ENCODE measurements at regions not wholly inside any gene's neighbourhood (a gene's known extent, or its start where the extent isn't known, plus 50 kb on each side); places are given as distances from the start of the nearest gene placed in this dataset.

DNA sequence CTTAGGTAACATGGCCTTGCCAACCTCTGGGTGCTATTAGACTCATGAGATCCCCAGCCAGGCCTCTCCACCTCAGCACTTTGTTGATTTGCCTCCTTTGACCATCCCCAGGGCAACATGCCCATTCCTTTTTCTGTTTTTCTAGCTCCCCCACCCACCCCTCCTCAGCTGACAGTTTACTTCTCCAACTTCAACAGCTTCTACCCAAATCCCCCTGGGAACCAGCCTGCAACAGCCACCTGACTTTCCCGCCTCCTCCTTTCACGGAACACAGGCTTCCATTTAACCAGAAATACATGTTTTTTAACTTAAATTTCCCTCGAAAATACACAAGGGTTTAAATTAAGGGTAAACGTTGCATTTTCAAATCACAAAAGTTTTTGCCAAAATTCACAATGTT lies 117.3 kb downstream of the DLEU7 start:
- peaks cover 4% of the 10 kb centered on the region for H3K27me3 Mint-ChIP-seq (ENCODE audit: low read depth, unreplicated experiment)
- peaks cover under 1% of the 10 kb centered on the region for H3K4me1 ChIP-seq (ENCODE audit: insufficient read depth, low read length)
- H4K20me1 ChIP-seq (ENCODE audit: insufficient read depth, low read length): no peaks in the 10 kb centered on the region
- H3K36me3 Mint-ChIP-seq (ENCODE audit: low read depth, unreplicated experiment): no peaks in the 10 kb centered on the region
- TF ChIP-seq, protein P1, sequence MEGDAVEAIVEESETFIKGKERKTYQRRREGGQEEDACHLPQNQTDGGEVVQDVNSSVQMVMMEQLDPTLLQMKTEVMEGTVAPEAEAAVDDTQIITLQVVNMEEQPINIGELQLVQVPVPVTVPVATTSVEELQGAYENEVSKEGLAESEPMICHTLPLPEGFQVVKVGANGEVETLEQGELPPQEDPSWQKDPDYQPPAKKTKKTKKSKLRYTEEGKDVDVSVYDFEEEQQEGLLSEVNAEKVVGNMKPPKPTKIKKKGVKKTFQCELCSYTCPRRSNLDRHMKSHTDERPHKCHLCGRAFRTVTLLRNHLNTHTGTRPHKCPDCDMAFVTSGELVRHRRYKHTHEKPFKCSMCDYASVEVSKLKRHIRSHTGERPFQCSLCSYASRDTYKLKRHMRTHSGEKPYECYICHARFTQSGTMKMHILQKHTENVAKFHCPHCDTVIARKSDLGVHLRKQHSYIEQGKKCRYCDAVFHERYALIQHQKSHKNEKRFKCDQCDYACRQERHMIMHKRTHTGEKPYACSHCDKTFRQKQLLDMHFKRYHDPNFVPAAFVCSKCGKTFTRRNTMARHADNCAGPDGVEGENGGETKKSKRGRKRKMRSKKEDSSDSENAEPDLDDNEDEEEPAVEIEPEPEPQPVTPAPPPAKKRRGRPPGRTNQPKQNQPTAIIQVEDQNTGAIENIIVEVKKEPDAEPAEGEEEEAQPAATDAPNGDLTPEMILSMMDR (IDR thresholded peaks at IDR 0.05; ENCODE audit: insufficient read depth, low read depth, low read length): no peak
- TF ChIP-seq EZH2 (IDR thresholded peaks at IDR 0.05; ENCODE audit: insufficient read depth, low read length): no peak
- H3K9ac ChIP-seq (ENCODE audit: low read length): no peak overlapping the region
- no peak overlapping the region for H2AFZ ChIP-seq (ENCODE audit: low read depth, low read length)
- FAIRE-seq: no peak
- DNase-seq (ENCODE audit: low read depth): no peak
- no peak overlapping the region for H3K4me3 Mint-ChIP-seq (ENCODE audit: unreplicated experiment)
- H3K9me3 ChIP-seq (ENCODE audit: insufficient read depth, low read depth, low read length): peaks cover 4% of the 10 kb centered on the region
- no peaks in the 10 kb centered on the region for H3K36me3 ChIP-seq (ENCODE audit: insufficient read depth, low read length)
- H3K4me2 ChIP-seq (ENCODE audit: low read length): no peak overlapping the region
- H3K4me1 Mint-ChIP-seq (ENCODE audit: low read depth, unreplicated experiment): peaks cover 12% of the 10 kb centered on the region
- H3K27ac ChIP-seq (ENCODE audit: low read depth, low read length): no peak overlapping the region
- H3K79me2 ChIP-seq (ENCODE audit: insufficient read depth, low read length): no peaks in the 10 kb centered on the region
- H3K4me3 ChIP-seq (ENCODE audit: insufficient read depth, low read depth, low read length): no peak overlapping the region
- H3K27me3 ChIP-seq (ENCODE audit: insufficient read depth, low read length): no peaks in the 10 kb centered on the region
- no peak overlapping the region for H3K27ac Mint-ChIP-seq (ENCODE audit: unreplicated experiment)
- peaks cover 7% of the 10 kb centered on the region for H3K9me3 Mint-ChIP-seq (ENCODE audit: unreplicated experiment)

DNA sequence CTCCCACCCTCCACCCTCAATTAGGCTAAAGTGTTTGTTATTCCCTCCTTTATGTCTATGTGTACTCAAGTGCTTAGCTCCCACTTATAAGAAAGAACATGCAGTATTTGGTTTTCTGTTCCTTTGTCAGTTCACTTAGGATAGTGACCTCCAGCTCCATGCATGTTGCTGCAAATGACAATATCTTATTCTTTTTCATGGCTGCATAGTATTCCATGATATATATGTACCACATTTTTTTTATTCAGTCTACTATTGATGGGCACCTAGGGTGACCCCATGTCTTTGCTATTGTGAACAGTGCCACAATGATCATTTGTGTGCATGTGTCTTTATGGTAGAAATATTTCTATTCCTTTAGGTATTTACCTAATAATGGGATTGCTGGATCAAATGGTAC lies 114.3 kb downstream of the DLEU7 start:
- Histone ChIP-seq H3K27me3 (ENCODE audit: insufficient read depth, low read length) (no peaks in the 10 kb centered on the region), H3K9me3 (ENCODE audit: insufficient read depth, low read depth, low read length) (peaks cover 4% of the 10 kb centered on the region), H3K4me2 (ENCODE audit: low read length) (no peak overlapping the region), H4K20me1 (ENCODE audit: insufficient read depth, low read length) (no peaks in the 10 kb centered on the region), H2AFZ (ENCODE audit: low read depth, low read length) (no peak overlapping the region), H3K36me3 (ENCODE audit: insufficient read depth, low read length) (no peaks in the 10 kb centered on the region), H3K9ac (ENCODE audit: low read length) (no peak overlapping the region), H3K4me1 (ENCODE audit: insufficient read depth, low read length) (peaks cover 7% of the 10 kb centered on the region), H3K4me3 (ENCODE audit: insufficient read depth, low read depth, low read length) (no peak overlapping the region), H3K27ac (ENCODE audit: low read depth, low read length) (no peak overlapping the region), H3K79me2 (ENCODE audit: insufficient read depth, low read length) (no peaks in the 10 kb centered on the region)
- no peak for TF ChIP-seq EZH2 (IDR thresholded peaks at IDR 0.05; ENCODE audit: insufficient read depth, low read length)
- TF ChIP-seq, protein P1 (IDR thresholded peaks at IDR 0.05; ENCODE audit: insufficient read depth, low read depth, low read length): no peak
- Mint-ChIP-seq H3K4me3 (ENCODE audit: unreplicated experiment) (no peak overlapping the region), H3K9me3 (ENCODE audit: unreplicated experiment) (peaks cover 9% of the 10 kb centered on the region), H3K36me3 (ENCODE audit: low read depth, unreplicated experiment) (peaks cover 3% of the 10 kb centered on the region), H3K4me1 (ENCODE audit: low read depth, unreplicated experiment) (peaks cover 22% of the 10 kb centered on the region), H3K27ac (ENCODE audit: unreplicated experiment) (no peak overlapping the region), H3K27me3 (ENCODE audit: low read depth, unreplicated experiment) (peaks cover 4% of the 10 kb centered on the region)
- DNase-seq (ENCODE audit: low read depth) (no peak), FAIRE-seq (no peak)

DNA sequence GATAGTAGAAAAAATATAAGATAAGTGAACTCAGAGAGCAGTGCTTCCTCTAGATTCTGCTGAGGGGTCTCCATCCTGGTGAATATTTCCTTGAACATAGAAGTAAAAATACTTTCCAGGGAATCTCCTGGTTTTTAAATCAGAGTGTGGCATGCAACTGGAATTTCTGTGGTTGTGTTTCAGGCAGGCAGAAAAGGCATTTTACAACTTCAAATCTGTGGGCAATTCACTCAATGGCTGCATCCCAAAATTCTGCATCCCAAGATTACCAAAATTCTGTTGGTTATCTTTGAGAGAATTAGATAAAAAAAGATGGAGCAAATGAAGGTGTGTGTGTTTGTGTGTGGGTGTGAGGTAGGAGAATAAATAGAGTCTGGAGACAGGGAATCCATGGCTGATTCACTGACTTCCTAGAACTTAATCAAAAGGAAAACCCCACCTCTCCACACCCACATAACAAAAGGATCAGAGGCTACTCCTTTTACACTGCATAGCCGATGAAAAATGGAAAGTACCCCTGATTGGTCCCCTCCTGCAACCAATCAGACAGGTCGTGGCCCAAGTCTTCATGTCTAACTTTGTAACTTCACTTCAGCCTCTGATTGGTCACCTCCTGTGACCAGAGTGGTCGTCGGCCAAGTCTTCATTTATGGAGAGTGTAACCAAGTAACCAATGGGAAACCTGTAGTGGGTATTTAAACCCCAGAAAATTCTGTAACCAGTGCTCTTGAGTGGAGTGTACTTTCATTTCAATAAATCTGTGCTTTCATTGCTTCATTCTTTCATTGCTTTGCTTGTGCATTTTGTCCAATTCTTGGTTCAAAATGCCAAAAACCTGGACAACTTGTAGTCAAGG lies 112.8 kb downstream of the DLEU7 start:
- Histone ChIP-seq H3K4me1 (ENCODE audit: insufficient read depth, low read length) (peaks cover 7% of the 10 kb centered on the region), H2AFZ (ENCODE audit: low read depth, low read length) (no peak overlapping the region), H3K36me3 (ENCODE audit: insufficient read depth, low read length) (no peaks in the 10 kb centered on the region), H4K20me1 (ENCODE audit: insufficient read depth, low read length) (no peaks in the 10 kb centered on the region), H3K79me2 (ENCODE audit: insufficient read depth, low read length) (no peaks in the 10 kb centered on the region), H3K9ac (ENCODE audit: low read length) (no peak overlapping the region), H3K27ac (ENCODE audit: low read depth, low read length) (no peak overlapping the region), H3K9me3 (ENCODE audit: insufficient read depth, low read depth, low read length) (peaks cover 4% of the 10 kb centered on the region), H3K27me3 (ENCODE audit: insufficient read depth, low read length) (no peaks in the 10 kb centered on the region), H3K4me2 (ENCODE audit: low read length) (no peak overlapping the region), H3K4me3 (ENCODE audit: insufficient read depth, low read depth, low read length) (no peak overlapping the region)
- Mint-ChIP-seq H3K9me3 (ENCODE audit: unreplicated experiment) (peaks cover 2% of the 10 kb centered on the region), H3K36me3 (ENCODE audit: low read depth, unreplicated experiment) (peaks cover 3% of the 10 kb centered on the region), H3K27me3 (ENCODE audit: low read depth, unreplicated experiment) (peaks cover 2% of the 10 kb centered on the region), H3K4me1 (ENCODE audit: low read depth, unreplicated experiment) (peaks cover 22% of the 10 kb centered on the region), H3K4me3 (ENCODE audit: unreplicated experiment) (no peak overlapping the region), H3K27ac (ENCODE audit: unreplicated experiment) (peak overlapping the region; percentile 93)
- FAIRE-seq: no peak
- TF ChIP-seq EZH2 (IDR thresholded peaks at IDR 0.05; ENCODE audit: insufficient read depth, low read length): no peak
- TF ChIP-seq, protein P1 (IDR thresholded peaks at IDR 0.05; ENCODE audit: insufficient read depth, low read depth, low read length): no peak
- DNase-seq (ENCODE audit: low read depth): peak; percentile 52

Data from astrocyte (in vitro differentiated cells and primary cell).